GM23338 (cell line): ENCODE measurements at regions not wholly inside any gene's neighbourhood (a gene's known extent, or its start where the extent isn't known, plus 50 kb on each side); places are given as distances from the start of the nearest gene placed in this dataset.
"Not testable (repeated sequence)": the region's sequence is repeated elsewhere in the genome, so short reads cannot be mapped to it uniquely, and the experiment has no call there.

Experiments used
- CREB1 ChIP-seq: fragments of 250-450 bp; sonication (Bioruptor Pico); IDR thresholded peaks from 2 replicates; pipeline ENCODE4 v1.5.0; 2020; ENCODE audit warnings: low read depth, mild to moderate bottlenecking, moderate library complexity
- ETS1 ChIP-seq: IDR thresholded peaks from 2 replicates; pipeline ENCODE4 v1.6.1; 2016; ENCODE audit warnings: antibody characterized with exemption
- EZH2phosphoT487 ChIP-seq: fragments of 200-600 bp; sonication (generic); IDR thresholded peaks from one replicate; pipeline ENCODE4 v1.8.1; 2018; ENCODE audit warnings: antibody characterized with exemption; ENCODE audit not compliant: unreplicated experiment
- STAT1 ChIP-seq: IDR thresholded peaks from one replicate; pipeline ENCODE4 v1.6.1; 2016; ENCODE audit warnings: antibody characterized with exemption; ENCODE audit not compliant: unreplicated experiment
- TF ChIP-seq, protein P1 (sequence below), 2 experiments: fragments of 200-600 bp in 1 of 2; sonication (generic) in 1 of 2; conservative IDR thresholded peaks; 2 replicates each; pipeline versions ENCODE4 v1.5.1 to v1.6.1; 2016 to 2017; ENCODE audit warnings: antibody characterized with exemption in 2 of 2, low read depth in 2 of 2, mild to moderate bottlenecking in 2 of 2, moderate library complexity in 1 of 2

GRCh38 chrX:90369632-90370031 lies 447.9 kb downstream of the TGIF2LX start:
- TF ChIP-seq, protein P1, sequence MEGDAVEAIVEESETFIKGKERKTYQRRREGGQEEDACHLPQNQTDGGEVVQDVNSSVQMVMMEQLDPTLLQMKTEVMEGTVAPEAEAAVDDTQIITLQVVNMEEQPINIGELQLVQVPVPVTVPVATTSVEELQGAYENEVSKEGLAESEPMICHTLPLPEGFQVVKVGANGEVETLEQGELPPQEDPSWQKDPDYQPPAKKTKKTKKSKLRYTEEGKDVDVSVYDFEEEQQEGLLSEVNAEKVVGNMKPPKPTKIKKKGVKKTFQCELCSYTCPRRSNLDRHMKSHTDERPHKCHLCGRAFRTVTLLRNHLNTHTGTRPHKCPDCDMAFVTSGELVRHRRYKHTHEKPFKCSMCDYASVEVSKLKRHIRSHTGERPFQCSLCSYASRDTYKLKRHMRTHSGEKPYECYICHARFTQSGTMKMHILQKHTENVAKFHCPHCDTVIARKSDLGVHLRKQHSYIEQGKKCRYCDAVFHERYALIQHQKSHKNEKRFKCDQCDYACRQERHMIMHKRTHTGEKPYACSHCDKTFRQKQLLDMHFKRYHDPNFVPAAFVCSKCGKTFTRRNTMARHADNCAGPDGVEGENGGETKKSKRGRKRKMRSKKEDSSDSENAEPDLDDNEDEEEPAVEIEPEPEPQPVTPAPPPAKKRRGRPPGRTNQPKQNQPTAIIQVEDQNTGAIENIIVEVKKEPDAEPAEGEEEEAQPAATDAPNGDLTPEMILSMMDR (conservative IDR thresholded peaks at IDR 0.05; ENCODE audit: low read depth in 2 of 2) = not testable (repeated sequence)
- not testable (repeated sequence) for TF ChIP-seq STAT1; CREB1 (CRISPR knock-in tag); EZH2phosphoT487; ETS1
